ENCODE measurements at regions not wholly inside any gene's neighbourhood (a gene's known extent, or its start where the extent isn't known, plus 50 kb on each side); places are given as distances from the start of the nearest gene placed in this dataset.
A peak's percentile ranks its signal among the peaks of the same experiment; 100 is the strongest.

DNA sequence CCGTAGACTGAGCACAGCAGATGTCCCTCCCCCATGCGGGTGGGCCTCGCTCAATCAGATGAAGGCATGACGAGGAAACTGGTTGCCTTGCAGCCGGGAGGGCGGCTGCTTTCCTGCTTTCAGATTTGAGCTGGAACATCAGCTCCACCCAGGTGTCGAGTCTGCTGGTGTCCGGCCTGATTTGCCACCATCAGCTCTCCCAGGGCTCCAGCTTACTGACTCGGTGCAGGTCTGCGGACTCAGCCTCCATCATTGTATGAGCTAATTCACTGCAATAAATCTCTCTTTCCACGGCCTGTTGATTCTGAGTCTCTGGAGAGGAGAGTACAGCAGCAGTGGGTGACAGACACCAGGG lies 156.2 kb downstream of the KIF26A start:
- no peak overlapping the region for H3K14ac ChIP-seq (ENCODE audit: low read length)
- no peak overlapping the region for H3K4ac ChIP-seq (ENCODE audit: low read depth, low read length)
- H3K79me2 ChIP-seq (ENCODE audit: control insufficient read depth, insufficient read depth, low read length, poor library complexity), result no peaks in the 10 kb centered on the region
- no peak overlapping the region for H3K27ac ChIP-seq (ENCODE audit: low read depth, low read length)
- no peaks in the 10 kb centered on the region for H3K36me3 ChIP-seq (ENCODE audit: control insufficient read depth in 1 of 2, insufficient read depth in 2 of 2, low read length in 2 of 2)
- H2BK12ac ChIP-seq (ENCODE audit: low read length), result no peak overlapping the region
- H4K8ac ChIP-seq (ENCODE audit: low read depth, low read length), result no peak overlapping the region
- no peak overlapping the region for H3K18ac ChIP-seq (ENCODE audit: low read length)
- no peak overlapping the region for H2BK120ac ChIP-seq (ENCODE audit: insufficient read depth, low read length, poor library complexity)
- peaks cover 8% of the 10 kb centered on the region for H3K9me3 ChIP-seq (ENCODE audit: insufficient read depth, low read depth, low read length)
- no peak overlapping the region for H2AFZ ChIP-seq (ENCODE audit: insufficient read depth, low read length, poor library complexity)
- DNase-seq, result peak; percentile 10 to 43
- H3K9ac ChIP-seq (ENCODE audit: low read length), result no peak overlapping the region
- H3K27me3 ChIP-seq (ENCODE audit: insufficient read depth, low read length), result no peaks in the 10 kb centered on the region
- H2BK5ac ChIP-seq (ENCODE audit: low read depth, low read length, poor library complexity), result no peak overlapping the region
- H3K4me3 ChIP-seq (ENCODE audit: low read depth, low read length), result no peak overlapping the region
- H3K4me1 ChIP-seq (ENCODE audit: control insufficient read depth in 1 of 2, insufficient read depth in 2 of 2, low read length in 2 of 2), result peaks cover 6 to 8% of the 10 kb centered on the region in 2 experiments
- WGBS (ENCODE audit: extremely low coverage, insufficient coverage, insufficient read length), result no CpG with 5 or more reads among the region's 11 CpGs
- H3K4me2 ChIP-seq (ENCODE audit: low read length), result no peak overlapping the region
- no peaks in the 10 kb centered on the region for H3K79me1 ChIP-seq (ENCODE audit: low read length)
- no peak overlapping the region for H2AK5ac ChIP-seq (ENCODE audit: low read length)
- no peak overlapping the region for H4K91ac ChIP-seq (ENCODE audit: low read depth, low read length)
- H3K23ac ChIP-seq (ENCODE audit: low read length), result no peak overlapping the region
- H4K12ac ChIP-seq (ENCODE audit: low read depth, low read length), result no peak overlapping the region

DNA sequence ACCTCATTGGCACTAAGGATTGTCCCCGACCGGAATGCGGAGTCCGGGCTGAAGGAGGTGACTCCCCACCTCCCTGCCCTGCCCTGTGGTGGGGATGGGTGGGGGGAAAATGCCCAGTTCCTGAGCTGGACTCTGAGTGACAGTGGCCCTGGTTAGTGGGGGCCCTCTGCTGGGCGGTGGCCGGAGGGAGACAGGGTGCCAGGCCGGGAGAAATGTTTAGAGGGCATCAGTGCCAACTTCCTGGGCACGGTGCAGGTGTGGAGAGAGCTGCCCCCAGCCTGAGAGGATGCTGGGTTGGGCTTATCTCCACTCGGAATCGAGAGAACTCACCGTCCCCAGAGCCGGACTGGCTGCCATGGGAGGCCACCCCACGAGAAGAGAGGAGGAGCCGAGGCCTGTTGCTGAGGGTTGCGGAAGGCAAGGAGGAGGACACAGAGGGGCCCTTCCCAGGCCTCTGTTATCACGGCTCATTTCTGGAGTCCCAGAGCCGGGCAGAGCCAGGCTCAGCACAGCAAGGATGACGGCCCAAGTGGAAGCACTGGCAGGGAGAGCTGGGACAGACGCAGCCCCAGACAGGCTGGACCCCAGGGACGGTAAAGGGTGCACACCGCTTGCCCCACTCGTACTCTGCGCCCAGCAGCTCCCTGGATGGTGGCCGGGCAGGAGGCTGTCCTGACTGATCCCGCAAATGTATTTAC lies 156.7 kb downstream of the KIF26A start:
- H2BK120ac ChIP-seq (ENCODE audit: insufficient read depth, low read length, poor library complexity), result no peak overlapping the region

GRCh38 chr14:104295681-104296387 lies 157.4 kb downstream of the KIF26A start:
- Histone ChIP-seq H2AFZ (ENCODE audit: insufficient read depth, low read length, poor library complexity) (no peak overlapping the region), H2BK12ac (ENCODE audit: low read length) (no peak overlapping the region), H4K8ac (ENCODE audit: low read depth, low read length) (no peak overlapping the region), H3K14ac (ENCODE audit: low read length) (no peak overlapping the region), H3K4ac (ENCODE audit: low read depth, low read length) (no peak overlapping the region), H2BK5ac (ENCODE audit: low read depth, low read length, poor library complexity) (no peak overlapping the region), H2BK120ac (ENCODE audit: insufficient read depth, low read length, poor library complexity) (no peak overlapping the region), H3K4me2 (ENCODE audit: low read length) (no peak overlapping the region), H3K4me1 (ENCODE audit: control insufficient read depth in 1 of 2, insufficient read depth in 2 of 2, low read length in 2 of 2) (peaks cover 6 to 8% of the 10 kb centered on the region in 2 experiments), H3K36me3 (ENCODE audit: control insufficient read depth in 1 of 2, insufficient read depth in 2 of 2, low read length in 2 of 2) (no peaks in the 10 kb centered on the region), H3K27ac (ENCODE audit: low read depth, low read length) (no peak overlapping the region), H4K12ac (ENCODE audit: low read depth, low read length) (no peak overlapping the region), H2AK5ac (ENCODE audit: low read length) (no peak overlapping the region), H3K79me1 (ENCODE audit: low read length) (no peaks in the 10 kb centered on the region), H3K9me3 (ENCODE audit: insufficient read depth, low read depth, low read length) (peaks cover 8% of the 10 kb centered on the region), H3K23ac (ENCODE audit: low read length) (no peak overlapping the region), H3K79me2 (ENCODE audit: control insufficient read depth, insufficient read depth, low read length, poor library complexity) (no peaks in the 10 kb centered on the region), H3K9ac (ENCODE audit: low read length) (no peak overlapping the region), H3K4me3 (ENCODE audit: low read depth, low read length) (no peak overlapping the region), H3K18ac (ENCODE audit: low read length) (no peak overlapping the region), H4K91ac (ENCODE audit: low read depth, low read length) (no peak overlapping the region), H3K27me3 (ENCODE audit: insufficient read depth, low read length) (no peaks in the 10 kb centered on the region)
- no CpG with 5 or more reads among the region's 24 CpGs for WGBS (ENCODE audit: extremely low coverage, insufficient coverage, insufficient read length)
- no peak for DNase-seq

More for the DNA sequence above, 156.7 kb downstream of the KIF26A start:
- no CpG with 5 or more reads among the region's 25 CpGs for WGBS (ENCODE audit: extremely low coverage, insufficient coverage, insufficient read length)
- Histone ChIP-seq H3K18ac (ENCODE audit: low read length) (no peak overlapping the region), H2AK5ac (ENCODE audit: low read length) (no peak overlapping the region), H3K36me3 (ENCODE audit: control insufficient read depth in 1 of 2, insufficient read depth in 2 of 2, low read length in 2 of 2) (no peaks in the 10 kb centered on the region), H3K4me3 (ENCODE audit: low read depth, low read length) (no peak overlapping the region), H3K9me3 (ENCODE audit: insufficient read depth, low read depth, low read length) (peaks cover 8% of the 10 kb centered on the region), H3K4me1 (ENCODE audit: control insufficient read depth in 1 of 2, insufficient read depth in 2 of 2, low read length in 2 of 2) (peaks cover 6 to 8% of the 10 kb centered on the region in 2 experiments), H3K14ac (ENCODE audit: low read length) (no peak overlapping the region), H3K4me2 (ENCODE audit: low read length) (no peak overlapping the region), H3K4ac (ENCODE audit: low read depth, low read length) (no peak overlapping the region), H2BK5ac (ENCODE audit: low read depth, low read length, poor library complexity) (no peak overlapping the region), H3K79me2 (ENCODE audit: control insufficient read depth, insufficient read depth, low read length, poor library complexity) (no peaks in the 10 kb centered on the region), H2AFZ (ENCODE audit: insufficient read depth, low read length, poor library complexity) (no peak overlapping the region), H4K12ac (ENCODE audit: low read depth, low read length) (no peak overlapping the region), H3K23ac (ENCODE audit: low read length) (no peak overlapping the region), H3K27me3 (ENCODE audit: insufficient read depth, low read length) (no peaks in the 10 kb centered on the region), H3K27ac (ENCODE audit: low read depth, low read length) (no peak overlapping the region), H4K91ac (ENCODE audit: low read depth, low read length) (no peak overlapping the region), H3K9ac (ENCODE audit: low read length) (no peak overlapping the region), H3K79me1 (ENCODE audit: low read length) (no peaks in the 10 kb centered on the region), H4K8ac (ENCODE audit: low read depth, low read length) (no peak overlapping the region), H2BK12ac (ENCODE audit: low read length) (no peak overlapping the region)
- DNase-seq, result no peak

DNA sequence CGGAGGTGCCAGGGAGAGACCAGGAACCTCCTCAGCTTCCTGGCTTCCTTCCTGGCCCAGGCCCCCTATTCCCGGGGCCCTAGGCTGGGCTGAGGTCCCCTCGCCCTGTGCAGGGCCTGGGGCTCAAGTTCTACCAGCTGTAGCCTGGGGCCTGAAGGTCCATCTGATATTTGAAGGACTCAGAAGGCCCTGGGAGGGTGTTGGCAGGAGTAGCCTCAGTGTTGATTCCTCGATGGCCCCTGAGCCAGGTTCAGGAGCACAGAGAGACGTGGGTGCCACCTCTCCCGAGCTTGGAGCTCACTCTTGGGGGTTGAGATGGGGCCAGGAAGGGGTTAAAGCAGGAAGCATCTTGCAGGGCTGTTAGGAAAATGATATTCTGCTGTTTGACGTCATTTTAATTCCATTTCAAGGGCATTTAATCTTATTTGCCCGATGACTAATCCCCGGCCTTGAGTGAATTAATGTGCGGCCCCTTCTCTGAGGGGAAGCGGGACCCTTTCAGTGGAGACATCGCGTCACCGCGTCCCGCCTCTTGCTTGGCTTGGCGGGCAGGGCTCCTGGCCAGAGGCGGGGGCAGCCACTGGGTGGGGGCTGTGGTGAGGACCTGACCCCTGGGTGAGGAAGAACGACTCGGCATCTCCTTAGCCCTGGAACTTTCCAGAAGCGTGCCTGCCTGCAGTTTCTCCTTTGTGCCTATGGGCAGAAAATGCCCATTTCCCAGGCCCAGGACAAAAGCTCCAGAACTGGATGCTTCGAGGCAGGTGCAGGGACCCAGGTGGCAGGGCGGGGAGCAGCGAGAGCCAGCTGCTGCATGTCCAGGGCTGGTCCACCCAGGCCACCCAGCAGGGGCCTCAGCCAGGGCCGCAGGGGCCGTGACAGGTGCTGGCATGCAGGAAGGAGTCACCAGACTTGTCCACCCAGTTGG lies 158.3 kb downstream of the KIF26A start:
- no peak overlapping the region for H2AFZ ChIP-seq (ENCODE audit: insufficient read depth, low read length, poor library complexity)
- no peak overlapping the region for H4K91ac ChIP-seq (ENCODE audit: low read depth, low read length)
- H3K79me1 ChIP-seq (ENCODE audit: low read length), result no peaks in the 10 kb centered on the region
- H3K14ac ChIP-seq (ENCODE audit: low read length), result no peak overlapping the region
- H4K12ac ChIP-seq (ENCODE audit: low read depth, low read length), result no peak overlapping the region
- no peak overlapping the region for H3K23ac ChIP-seq (ENCODE audit: low read length)
- H3K79me2 ChIP-seq (ENCODE audit: control insufficient read depth, insufficient read depth, low read length, poor library complexity), result no peaks in the 10 kb centered on the region
- H4K8ac ChIP-seq (ENCODE audit: low read depth, low read length), result no peak overlapping the region
- no peak overlapping the region for H3K4me2 ChIP-seq (ENCODE audit: low read length)
- H3K27me3 ChIP-seq (ENCODE audit: insufficient read depth, low read length), result no peaks in the 10 kb centered on the region
- WGBS (ENCODE audit: extremely low coverage, insufficient coverage, insufficient read length), result no CpG with 5 or more reads among the region's 26 CpGs
- no peak for DNase-seq
- H2BK5ac ChIP-seq (ENCODE audit: low read depth, low read length, poor library complexity), result no peak overlapping the region
- H2AK5ac ChIP-seq (ENCODE audit: low read length), result no peak overlapping the region
- H3K9me3 ChIP-seq (ENCODE audit: insufficient read depth, low read depth, low read length), result peaks cover 8% of the 10 kb centered on the region
- no peak overlapping the region for H2BK120ac ChIP-seq (ENCODE audit: insufficient read depth, low read length, poor library complexity)
- no peak overlapping the region for H3K9ac ChIP-seq (ENCODE audit: low read length)
- peaks cover 2% of the 10 kb centered on the region in 2 experiments for H3K4me1 ChIP-seq (ENCODE audit: control insufficient read depth in 1 of 2, insufficient read depth in 2 of 2, low read length in 2 of 2)
- no peak overlapping the region for H3K27ac ChIP-seq (ENCODE audit: low read depth, low read length)
- H3K4ac ChIP-seq (ENCODE audit: low read depth, low read length), result no peak overlapping the region
- no peak overlapping the region for H3K18ac ChIP-seq (ENCODE audit: low read length)
- no peak overlapping the region for H3K4me3 ChIP-seq (ENCODE audit: low read depth, low read length)
- H2BK12ac ChIP-seq (ENCODE audit: low read length), result no peak overlapping the region
- H3K36me3 ChIP-seq (ENCODE audit: control insufficient read depth in 1 of 2, insufficient read depth in 2 of 2, low read length in 2 of 2), result no peaks in the 10 kb centered on the region
